ENCODE measurements at regions not wholly inside any gene's neighbourhood (a gene's known extent, or its start where the extent isn't known, plus 50 kb on each side); places are given as distances from the start of the nearest gene placed in this dataset.

DNA sequence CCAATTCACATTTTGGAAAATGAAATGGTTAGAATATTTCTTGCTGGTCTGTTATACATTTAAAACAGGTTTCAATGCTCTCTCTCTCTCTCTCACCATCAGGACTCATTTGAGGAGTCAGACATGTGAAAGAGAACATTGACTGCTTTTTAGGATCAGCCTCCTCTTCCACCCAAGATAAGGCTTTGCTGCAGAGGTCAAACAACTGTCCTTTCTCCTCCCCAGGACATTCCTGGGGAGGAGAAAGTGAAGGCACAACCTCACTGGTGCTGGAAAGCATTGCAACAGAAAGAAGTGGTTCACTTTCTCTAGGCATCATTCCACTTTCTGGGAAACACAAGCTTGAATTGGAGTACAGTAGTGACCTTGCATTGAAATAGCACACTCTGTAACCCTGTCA, 409.1 kb upstream of the NR2F2 start:
- no peak overlapping the region for H3K4me3 ChIP-seq (ENCODE audit: low read depth, low read length)
- TF ChIP-seq, protein P1, sequence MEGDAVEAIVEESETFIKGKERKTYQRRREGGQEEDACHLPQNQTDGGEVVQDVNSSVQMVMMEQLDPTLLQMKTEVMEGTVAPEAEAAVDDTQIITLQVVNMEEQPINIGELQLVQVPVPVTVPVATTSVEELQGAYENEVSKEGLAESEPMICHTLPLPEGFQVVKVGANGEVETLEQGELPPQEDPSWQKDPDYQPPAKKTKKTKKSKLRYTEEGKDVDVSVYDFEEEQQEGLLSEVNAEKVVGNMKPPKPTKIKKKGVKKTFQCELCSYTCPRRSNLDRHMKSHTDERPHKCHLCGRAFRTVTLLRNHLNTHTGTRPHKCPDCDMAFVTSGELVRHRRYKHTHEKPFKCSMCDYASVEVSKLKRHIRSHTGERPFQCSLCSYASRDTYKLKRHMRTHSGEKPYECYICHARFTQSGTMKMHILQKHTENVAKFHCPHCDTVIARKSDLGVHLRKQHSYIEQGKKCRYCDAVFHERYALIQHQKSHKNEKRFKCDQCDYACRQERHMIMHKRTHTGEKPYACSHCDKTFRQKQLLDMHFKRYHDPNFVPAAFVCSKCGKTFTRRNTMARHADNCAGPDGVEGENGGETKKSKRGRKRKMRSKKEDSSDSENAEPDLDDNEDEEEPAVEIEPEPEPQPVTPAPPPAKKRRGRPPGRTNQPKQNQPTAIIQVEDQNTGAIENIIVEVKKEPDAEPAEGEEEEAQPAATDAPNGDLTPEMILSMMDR (IDR thresholded peaks at IDR 0.05; ENCODE audit: low read depth, low read length), result no peak

DNA sequence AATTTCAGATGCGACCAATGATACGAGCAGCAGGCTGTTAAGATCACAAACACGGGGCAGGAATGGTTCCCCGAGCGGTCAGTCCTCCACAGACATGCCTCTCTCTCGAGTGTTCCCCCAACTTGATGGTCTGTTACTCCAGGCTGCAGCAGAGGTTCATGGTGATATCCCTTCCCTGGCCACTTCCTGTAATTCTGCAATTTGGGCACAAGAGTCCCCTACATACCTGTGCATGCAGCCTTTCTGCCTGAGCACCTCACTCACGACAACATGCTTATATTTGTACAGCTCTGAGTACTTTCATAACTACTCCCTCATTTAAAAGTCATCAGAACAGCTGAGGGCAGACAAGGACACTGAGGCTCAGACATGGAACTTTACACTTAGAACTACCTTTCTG, 408.1 kb upstream of the NR2F2 start:
- TF ChIP-seq, protein P1 (IDR thresholded peaks at IDR 0.05; ENCODE audit: low read depth, low read length), result no peak

DNA sequence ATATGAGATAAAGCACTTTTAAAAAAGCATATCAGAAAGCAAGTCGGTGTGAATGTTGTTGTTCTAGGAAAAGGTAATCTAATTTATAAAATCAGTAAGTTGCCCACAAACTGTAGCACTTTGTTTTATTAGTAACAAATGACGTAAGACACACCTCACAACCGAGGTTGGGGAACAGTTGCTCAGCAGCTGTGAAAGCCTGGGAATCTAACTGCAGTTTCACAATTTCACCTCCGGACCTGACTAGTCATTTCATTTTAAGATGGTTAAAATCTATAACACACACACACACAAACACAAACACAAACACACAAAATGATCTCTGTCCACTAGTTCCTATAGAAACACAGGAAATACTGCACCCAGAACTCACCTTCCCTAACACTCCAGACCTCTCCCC, 406.7 kb upstream of the NR2F2 start:
- TF ChIP-seq, protein P1 (IDR thresholded peaks at IDR 0.05; ENCODE audit: low read depth, low read length), result no peak

More for the DNA sequence above, 408.1 kb upstream of the NR2F2 start:
- no peak overlapping the region for H3K4me3 ChIP-seq (ENCODE audit: low read depth, low read length)

DNA sequence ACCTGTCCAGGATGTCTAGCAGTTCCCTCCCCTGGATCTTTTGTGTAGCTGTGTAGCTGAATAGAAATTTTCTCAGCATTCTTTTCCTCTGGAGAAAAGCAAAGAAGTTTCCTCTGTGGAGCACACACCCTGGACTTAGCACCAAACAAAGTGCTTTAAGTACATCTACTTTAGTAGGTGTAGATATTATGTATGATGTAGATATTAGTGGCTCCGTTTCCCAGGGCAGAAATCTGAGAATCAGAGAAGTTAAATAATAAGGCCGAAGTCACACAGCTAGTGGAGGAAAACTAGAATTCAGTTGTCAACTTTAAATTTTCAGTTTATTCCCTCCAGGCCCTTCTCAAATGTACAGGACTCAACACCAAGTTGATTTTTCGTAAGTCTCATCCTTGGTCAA, 401.7 kb upstream of the NR2F2 start:
- H3K4me3 ChIP-seq (ENCODE audit: low read depth, low read length), result no peak overlapping the region
- TF ChIP-seq, protein P1 (IDR thresholded peaks at IDR 0.05; ENCODE audit: low read depth, low read length), result no peak

More for the DNA sequence above, 406.7 kb upstream of the NR2F2 start:
- no peak overlapping the region for H3K4me3 ChIP-seq (ENCODE audit: low read depth, low read length)

DNA sequence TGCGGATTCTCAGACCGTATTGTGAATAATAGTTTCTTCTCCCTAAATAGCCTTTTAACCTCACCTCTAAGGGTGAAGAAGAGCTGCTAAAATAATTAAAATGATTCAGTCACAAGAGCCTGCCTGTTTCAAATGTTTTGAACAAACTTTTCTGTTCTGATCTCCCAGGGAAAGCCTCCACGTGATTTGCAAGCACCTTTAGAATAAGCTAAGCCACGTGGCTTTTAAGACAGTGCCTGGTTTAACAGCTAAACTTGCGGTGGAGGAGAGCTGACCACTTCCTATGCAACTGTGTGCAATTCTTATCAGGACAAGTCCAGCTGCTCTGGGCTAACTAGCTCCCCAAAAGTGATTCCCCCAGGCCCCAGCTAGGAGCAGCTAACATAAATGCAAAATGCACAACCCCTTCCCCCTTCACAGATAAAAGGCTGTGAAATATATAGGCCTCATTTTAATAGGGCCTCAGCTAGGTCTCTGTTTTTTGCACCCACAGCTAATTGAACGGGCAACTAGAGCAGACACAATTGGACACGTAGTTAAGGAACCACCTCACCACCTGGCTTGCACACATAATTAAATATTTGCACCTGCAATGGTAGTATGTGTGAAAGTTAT, 401.2 kb upstream of the NR2F2 start:
- H3K4me3 ChIP-seq (ENCODE audit: low read depth, low read length), result no peak overlapping the region
- TF ChIP-seq, protein P1 (IDR thresholded peaks at IDR 0.05; ENCODE audit: low read depth, low read length), result no peak

DNA sequence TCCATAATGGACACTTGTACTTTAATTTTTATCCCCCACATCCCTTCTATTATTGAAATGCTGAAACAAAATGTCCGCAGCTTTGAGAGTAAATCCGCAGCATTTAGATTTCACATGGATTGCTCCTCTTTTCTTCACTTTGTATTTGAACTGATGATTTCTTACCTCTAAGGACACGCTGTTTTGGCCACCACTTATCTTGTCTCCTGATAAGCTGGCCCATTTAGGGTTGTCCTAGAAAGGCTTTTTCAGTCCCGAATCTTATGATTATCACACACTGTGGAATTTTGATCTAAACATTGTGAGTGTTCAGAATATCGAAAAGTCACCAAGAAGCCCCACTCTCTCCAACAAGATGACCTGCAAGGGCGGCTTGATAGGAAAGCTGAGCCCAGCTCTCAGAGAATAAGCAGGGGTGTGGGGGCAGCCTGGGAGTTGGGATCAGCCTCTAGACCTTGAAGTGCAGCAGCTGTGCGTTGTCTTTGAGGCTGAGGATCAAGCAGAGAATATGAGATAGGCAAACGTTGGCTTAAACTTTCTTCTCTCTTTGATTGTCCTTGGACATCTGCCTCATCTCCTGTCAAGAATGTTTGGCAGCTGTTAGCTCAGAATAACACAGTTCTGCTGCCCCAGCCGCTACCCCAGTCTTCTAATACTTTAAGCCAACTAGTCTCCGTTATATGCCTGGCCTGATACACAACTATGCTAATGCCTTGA, 399.7 kb upstream of the NR2F2 start:
- TF ChIP-seq, protein P1 (IDR thresholded peaks at IDR 0.05; ENCODE audit: low read depth, low read length), result no peak
- H3K4me3 ChIP-seq (ENCODE audit: low read depth, low read length), result no peak overlapping the region

DNA sequence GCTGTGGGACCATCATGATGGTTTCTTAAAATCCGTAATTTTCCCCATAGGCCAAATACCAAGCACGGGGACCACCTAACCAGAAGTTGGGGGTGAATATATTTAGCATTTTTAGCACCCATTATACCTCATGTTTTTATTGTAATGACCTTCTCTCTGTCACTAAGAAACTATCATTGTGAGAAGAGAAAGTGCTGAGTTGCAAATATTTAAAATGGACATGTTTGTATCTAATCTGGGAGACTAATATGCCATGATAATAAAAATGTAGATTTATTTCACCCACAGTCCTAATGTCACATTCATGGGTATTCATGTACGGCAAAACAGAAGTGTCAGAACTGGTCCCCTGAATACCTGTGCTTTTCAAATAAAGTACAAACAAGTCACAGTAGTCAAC, 398.9 kb upstream of the NR2F2 start:
- TF ChIP-seq, protein P1 (IDR thresholded peaks at IDR 0.05; ENCODE audit: low read depth, low read length), result no peak
- no peak overlapping the region for H3K4me3 ChIP-seq (ENCODE audit: low read depth, low read length)
